ENCODE measurements at regions not wholly inside any gene's neighbourhood (a gene's known extent, or its start where the extent isn't known, plus 50 kb on each side); places are given as distances from the start of the nearest gene placed in this dataset.

- WGBS = 51% methylated on average over 6 of the region's 6 CpGs
- peak; percentile 54 to 64 for TF ChIP-seq RAD21 (IDR thresholded peaks at IDR 0.05)
- peak; percentile 4 for TF ChIP-seq CTCF (IDR thresholded peaks at IDR 0.05; ENCODE audit: low read depth, low read length, missing input control)
- no peak for TF ChIP-seq FOXA2 (IDR thresholded peaks at IDR 0.05)
- no peak for DNase-seq (ENCODE audit: low spot score)
- no peaks in the 10 kb centered on the region for H3K4me1 ChIP-seq (ENCODE audit: control insufficient read depth in 4 of 4, insufficient read depth in 4 of 4, low read length in 3 of 4)
- H3K9me3 ChIP-seq (ENCODE audit: control insufficient read depth in 4 of 4, low read length in 3 of 4) = peaks cover 0 to under 1% (median 0%) of the 10 kb centered on the region in 4 donors
- H3K27ac ChIP-seq (ENCODE audit: low read depth in 1 of 2, low read length in 2 of 2) = no peak overlapping the region
- no peaks in the 10 kb centered on the region for H3K36me3 ChIP-seq (ENCODE audit: control insufficient read depth in 4 of 4, insufficient read depth in 3 of 4, low read depth in 1 of 4, low read length in 3 of 4)
- H3K27me3 ChIP-seq (ENCODE audit: control insufficient read depth in 4 of 4, insufficient read depth in 4 of 4, low read length in 3 of 4) = no peaks in the 10 kb centered on the region
- H3K4me3 ChIP-seq (ENCODE audit: low read depth in 1 of 3, low read length in 3 of 3) = no peak overlapping the region
- no peak overlapping the region for H3K9ac ChIP-seq (ENCODE audit: low read depth in 1 of 2, low read length in 2 of 2)
Observed at GRCh38 chr1:217333939-217334338, 297.0 kb downstream of the GPATCH2 start.

- no peaks in the 10 kb centered on the region for H3K4me1 ChIP-seq (ENCODE audit: control insufficient read depth in 4 of 4, insufficient read depth in 4 of 4, low read length in 3 of 4)
- no peaks in the 10 kb centered on the region for H3K36me3 ChIP-seq (ENCODE audit: control insufficient read depth in 4 of 4, insufficient read depth in 3 of 4, low read depth in 1 of 4, low read length in 3 of 4)
- no peak overlapping the region for H3K27ac ChIP-seq (ENCODE audit: low read depth in 1 of 2, low read length in 2 of 2)
- TF ChIP-seq GABPA (IDR thresholded peaks at IDR 0.05 in 1 of 2, conservative IDR thresholded peaks at IDR 0.05 in 1 of 2) = no peak
- TF ChIP-seq RAD21 (IDR thresholded peaks at IDR 0.05) = no peak
- no peak for TF ChIP-seq NR2F2 (IDR thresholded peaks at IDR 0.05)
- no peak for TF ChIP-seq SP1 (IDR thresholded peaks at IDR 0.05)
- TF ChIP-seq RXRA (IDR thresholded peaks at IDR 0.05) = no peak
- TF ChIP-seq YY1 (IDR thresholded peaks at IDR 0.05) = no peak
- no peak for TF ChIP-seq HNF4A (conservative IDR thresholded peaks at IDR 0.05)
- no peak for TF ChIP-seq FOXA2 (IDR thresholded peaks at IDR 0.05)
- no peak for TF ChIP-seq TAF1 (conservative IDR thresholded peaks at IDR 0.05)
- no peak for DNase-seq (ENCODE audit: low spot score)
- H3K4me3 ChIP-seq (ENCODE audit: low read depth in 1 of 3, low read length in 3 of 3) = no peak overlapping the region
- WGBS = 76% methylated on average over 4 of the region's 4 CpGs
- H3K9ac ChIP-seq (ENCODE audit: low read depth in 1 of 2, low read length in 2 of 2) = no peak overlapping the region
- H3K27me3 ChIP-seq (ENCODE audit: control insufficient read depth in 4 of 4, insufficient read depth in 4 of 4, low read length in 3 of 4) = peaks cover 0 to 4% (median 0%) of the 10 kb centered on the region in 4 donors
- peaks cover 0 to 4% (median 0%) of the 10 kb centered on the region in 4 donors for H3K9me3 ChIP-seq (ENCODE audit: control insufficient read depth in 4 of 4, low read length in 3 of 4)
Observed at GRCh38 chr1:217332431-217333065, 298.3 kb downstream of the GPATCH2 start.

GRCh38 chr1:217331698-217332097 is 299.2 kb downstream of the GPATCH2 start:
- Histone ChIP-seq H3K9me3 (ENCODE audit: control insufficient read depth in 4 of 4, low read length in 3 of 4) (peaks cover 0 to 4% (median 0%) of the 10 kb centered on the region in 4 donors), H3K36me3 (ENCODE audit: control insufficient read depth in 4 of 4, insufficient read depth in 3 of 4, low read depth in 1 of 4, low read length in 3 of 4) (no peaks in the 10 kb centered on the region), H3K4me3 (ENCODE audit: low read depth in 1 of 3, low read length in 3 of 3) (no peak overlapping the region), H3K4me1 (ENCODE audit: control insufficient read depth in 4 of 4, insufficient read depth in 4 of 4, low read length in 3 of 4) (no peaks in the 10 kb centered on the region), H3K27me3 (ENCODE audit: control insufficient read depth in 4 of 4, insufficient read depth in 4 of 4, low read length in 3 of 4) (peaks cover 0 to 4% (median 0%) of the 10 kb centered on the region in 4 donors), H3K9ac (ENCODE audit: low read depth in 1 of 2, low read length in 2 of 2) (no peak overlapping the region), H3K27ac (ENCODE audit: low read depth in 1 of 2, low read length in 2 of 2) (no peak overlapping the region)
- 32% methylated on average over 4 of the region's 4 CpGs for WGBS
- DNase-seq (ENCODE audit: low spot score) = no peak
- TF ChIP-seq MAX (IDR thresholded peaks at IDR 0.05) (no peak), ZBTB33 (IDR thresholded peaks at IDR 0.05) (no peak), TAF1 (conservative IDR thresholded peaks at IDR 0.05) (no peak), YY1 (IDR thresholded peaks at IDR 0.05) (no peak), GABPA (IDR thresholded peaks at IDR 0.05 in 1 of 2, conservative IDR thresholded peaks at IDR 0.05 in 1 of 2) (no peak), HNF4G (IDR thresholded peaks at IDR 0.05) (no peak), RAD21 (IDR thresholded peaks at IDR 0.05) (no peak), RXRA (IDR thresholded peaks at IDR 0.05) (no peak), REST (IDR thresholded peaks at IDR 0.05) (no peak), JUND (IDR thresholded peaks at IDR 0.05) (no peak), SP1 (IDR thresholded peaks at IDR 0.05) (no peak), HNF4A (conservative IDR thresholded peaks at IDR 0.05) (no peak), CTCF (IDR thresholded peaks at IDR 0.05; ENCODE audit: low read depth, low read length, missing input control) (no peak), NR2F2 (IDR thresholded peaks at IDR 0.05) (no peak), ATF3 (IDR thresholded peaks at IDR 0.05) (no peak)
